Keratinocyte (primary cell): ENCODE measurements at regions not wholly inside any gene's neighbourhood (a gene's known extent, or its start where the extent isn't known, plus 50 kb on each side); places are given as distances from the start of the nearest gene placed in this dataset.

Experiments
- EZH2 ChIP-seq: IDR thresholded peaks from one replicate; pipeline ENCODE4 v1.6.1; 2012; ENCODE audit warnings: inconsistent platforms, mild to moderate bottlenecking, low read length, moderate library complexity
- TF ChIP-seq, protein P1 (sequence below), 3 experiments: IDR thresholded peaks in 1 of 3; conservative IDR thresholded peaks in 1 of 3; optimal IDR thresholded peaks in 1 of 3; 2 replicates in 2 of 3; 3 replicates in 1 of 3; pipeline versions ENCODE3 to v1.5.1; 2011; ENCODE audit warnings: low read length in 3 of 3, mild to moderate bottlenecking in 3 of 3, moderate library complexity in 2 of 3, control low read depth in 1 of 3, inconsistent platforms in 1 of 3; ENCODE audit not compliant: insufficient read depth in 2 of 3; ENCODE audit errors: extremely low read depth in 1 of 3

DNA sequence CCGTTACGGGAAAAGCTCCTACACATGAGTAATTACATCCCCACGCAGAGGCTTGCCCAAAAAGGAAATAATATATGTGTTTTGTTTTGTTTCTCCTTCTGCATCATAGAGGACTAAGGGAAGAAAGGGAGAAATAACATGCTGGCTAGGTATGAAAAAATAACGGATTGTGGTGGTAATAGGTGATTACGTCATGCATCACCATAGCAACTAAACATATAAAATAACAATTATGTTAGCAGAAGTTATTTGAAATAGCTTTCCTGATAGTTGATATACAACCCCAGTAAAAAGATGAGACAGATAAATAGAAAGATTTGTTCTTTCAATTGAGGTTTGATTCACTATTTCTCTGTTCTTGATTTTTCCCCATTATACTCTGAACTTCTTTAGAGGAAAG lies 518.0 kb downstream of the ZNF516 start:
- TF ChIP-seq, protein P1, sequence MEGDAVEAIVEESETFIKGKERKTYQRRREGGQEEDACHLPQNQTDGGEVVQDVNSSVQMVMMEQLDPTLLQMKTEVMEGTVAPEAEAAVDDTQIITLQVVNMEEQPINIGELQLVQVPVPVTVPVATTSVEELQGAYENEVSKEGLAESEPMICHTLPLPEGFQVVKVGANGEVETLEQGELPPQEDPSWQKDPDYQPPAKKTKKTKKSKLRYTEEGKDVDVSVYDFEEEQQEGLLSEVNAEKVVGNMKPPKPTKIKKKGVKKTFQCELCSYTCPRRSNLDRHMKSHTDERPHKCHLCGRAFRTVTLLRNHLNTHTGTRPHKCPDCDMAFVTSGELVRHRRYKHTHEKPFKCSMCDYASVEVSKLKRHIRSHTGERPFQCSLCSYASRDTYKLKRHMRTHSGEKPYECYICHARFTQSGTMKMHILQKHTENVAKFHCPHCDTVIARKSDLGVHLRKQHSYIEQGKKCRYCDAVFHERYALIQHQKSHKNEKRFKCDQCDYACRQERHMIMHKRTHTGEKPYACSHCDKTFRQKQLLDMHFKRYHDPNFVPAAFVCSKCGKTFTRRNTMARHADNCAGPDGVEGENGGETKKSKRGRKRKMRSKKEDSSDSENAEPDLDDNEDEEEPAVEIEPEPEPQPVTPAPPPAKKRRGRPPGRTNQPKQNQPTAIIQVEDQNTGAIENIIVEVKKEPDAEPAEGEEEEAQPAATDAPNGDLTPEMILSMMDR (optimal IDR thresholded peaks at IDR 0.05 in 1 of 3, IDR thresholded peaks at IDR 0.05 in 1 of 3, conservative IDR thresholded peaks at IDR 0.05 in 1 of 3; ENCODE audit: extremely low read depth in 1 of 3, insufficient read depth in 2 of 3, low read length in 3 of 3) = no peak
- TF ChIP-seq EZH2 = no peak
